DOHH2 (cell line): ENCODE measurements at regions not wholly inside any gene's neighbourhood (a gene's known extent, or its start where the extent isn't known, plus 50 kb on each side); places are given as distances from the start of the nearest gene placed in this dataset.

Experiments used
- H3F3A ChIP-seq: fragments of 200-600 bp; sonication (generic), shearing (Covaris generic); 2 replicates; pipeline ENCODE4 v1.6.0; 2016; ENCODE audit warnings: antibody characterized with exemption, mild to moderate bottlenecking; ENCODE audit not compliant: control insufficient read depth, insufficient read depth
- H3K27ac ChIP-seq: fragments of 200-600 bp; sonication (generic); 2 replicates; pipeline ENCODE4 v1.5.1; 2014; ENCODE audit warnings: low read depth, mild to moderate bottlenecking, low read length, moderate library complexity
- H3K27me3 ChIP-seq: fragments of 200-600 bp; sonication (generic); 2 replicates; pipeline ENCODE4 v1.6.1; 2014; ENCODE audit warnings: mild to moderate bottlenecking, low read length, mixed read lengths; ENCODE audit not compliant: control insufficient read depth
- H3K36me3 ChIP-seq: fragments of 200-600 bp; sonication (generic); 2 replicates; pipeline ENCODE4 v1.6.1; 2014; ENCODE audit warnings: mild to moderate bottlenecking, low read length, moderate library complexity, mixed read lengths; ENCODE audit not compliant: control insufficient read depth
- H3K4me1 ChIP-seq: fragments of 200-600 bp; sonication (generic); 2 replicates; pipeline ENCODE4 v1.6.1; 2014; ENCODE audit warnings: mild to moderate bottlenecking, low read length, mixed read lengths; ENCODE audit not compliant: control insufficient read depth
- H3K4me2 ChIP-seq: fragments of 200-600 bp; sonication (generic); 2 replicates; pipeline ENCODE4 v1.6.0; 2014; ENCODE audit warnings: mild to moderate bottlenecking, low read length, moderate library complexity
- H3K4me3 ChIP-seq: fragments of 200-600 bp; sonication (generic); 2 replicates; pipeline ENCODE4 v1.5.1; 2014; ENCODE audit warnings: mild to moderate bottlenecking, low read length, mixed read lengths
- H3K79me2 ChIP-seq: fragments of 200-600 bp; sonication (generic); 2 replicates; pipeline ENCODE4 v1.6.1; 2014; ENCODE audit warnings: mild to moderate bottlenecking, low read length, mixed read lengths; ENCODE audit not compliant: control insufficient read depth
- H3K9me2 ChIP-seq: fragments of 200-600 bp; sonication (generic); replicated peaks from 2 replicates; pipeline ENCODE4 v1.6.1; 2014; ENCODE audit warnings: mild to moderate bottlenecking, low read length, mixed read lengths; ENCODE audit not compliant: control insufficient read depth
- H3K9me3 ChIP-seq: fragments of 200-600 bp; sonication (generic); 2 replicates; pipeline ENCODE4 v1.6.1; 2014; ENCODE audit warnings: antibody characterized with exemption, low read length, mixed read lengths; ENCODE audit not compliant: control insufficient read depth, insufficient read depth
- H4K20me1 ChIP-seq: fragments of 200-600 bp; sonication (generic); 2 replicates; pipeline ENCODE4 v1.6.0; 2014; ENCODE audit warnings: low read depth, mild to moderate bottlenecking, antibody characterized with exemption, low read length, moderate library complexity; ENCODE audit not compliant: control insufficient read depth, insufficient read depth
- CTCF ChIP-seq: fragments of 200-600 bp; sonication (generic); IDR thresholded peaks from one replicate; pipeline ENCODE4 v1.5.1; 2014; ENCODE audit warnings: antibody characterized with exemption, mild to moderate bottlenecking, low read depth, low read length; ENCODE audit not compliant: poor library complexity, severe bottlenecking
- EZH2phosphoT487 ChIP-seq: fragments of 200-600 bp; sonication (generic); IDR thresholded peaks from 2 replicates; pipeline ENCODE4 v1.6.1; 2017; ENCODE audit warnings: borderline replicate concordance, mild to moderate bottlenecking, antibody characterized with exemption, low read length, moderate library complexity, mixed read lengths

- Histone ChIP-seq H3K9me2 (no peaks in the 10 kb centered on the region), H3K36me3 (no peaks in the 10 kb centered on the region), H3K4me1 (no peaks in the 10 kb centered on the region), H3F3A (no peaks in the 10 kb centered on the region), H3K4me3 (no peak overlapping the region), H3K27ac (no peak overlapping the region), H3K79me2 (no peaks in the 10 kb centered on the region), H3K4me2 (no peak overlapping the region), H3K9me3 (no peaks in the 10 kb centered on the region), H3K27me3 (no peaks in the 10 kb centered on the region), H4K20me1 (no peaks in the 10 kb centered on the region)
- TF ChIP-seq EZH2phosphoT487 = no peak
- no peak for TF ChIP-seq CTCF
Observed at GRCh38 chr3:6180171-6180570, 680.7 kb upstream of the GRM7 start.

- no peaks in the 10 kb centered on the region for H3K9me2 ChIP-seq
- H3K9me3 ChIP-seq = no peaks in the 10 kb centered on the region
- no peaks in the 10 kb centered on the region for H3F3A ChIP-seq
- H3K4me2 ChIP-seq = no peak overlapping the region
- TF ChIP-seq EZH2phosphoT487 = no peak
- no peak for TF ChIP-seq CTCF
- H3K4me1 ChIP-seq = no peaks in the 10 kb centered on the region
- H3K4me3 ChIP-seq = no peak overlapping the region
- no peaks in the 10 kb centered on the region for H4K20me1 ChIP-seq
- no peaks in the 10 kb centered on the region for H3K79me2 ChIP-seq
- no peak overlapping the region for H3K27ac ChIP-seq
- no peaks in the 10 kb centered on the region for H3K36me3 ChIP-seq
- no peaks in the 10 kb centered on the region for H3K27me3 ChIP-seq
Observed at GRCh38 chr3:6182476-6182875, 678.4 kb upstream of the GRM7 start.

GRCh38 chr3:6182909-6183308 lies 678.0 kb upstream of the GRM7 start:
- Histone ChIP-seq H3K36me3 (no peaks in the 10 kb centered on the region), H3K9me2 (no peaks in the 10 kb centered on the region), H3K4me1 (no peaks in the 10 kb centered on the region), H3F3A (no peaks in the 10 kb centered on the region), H3K27me3 (no peaks in the 10 kb centered on the region), H4K20me1 (no peaks in the 10 kb centered on the region), H3K4me2 (no peak overlapping the region), H3K27ac (no peak overlapping the region), H3K4me3 (no peak overlapping the region), H3K9me3 (no peaks in the 10 kb centered on the region), H3K79me2 (no peaks in the 10 kb centered on the region)
- TF ChIP-seq CTCF = no peak
- no peak for TF ChIP-seq EZH2phosphoT487

- H3K9me3 ChIP-seq = no peaks in the 10 kb centered on the region
- no peaks in the 10 kb centered on the region for H3K9me2 ChIP-seq
- no peaks in the 10 kb centered on the region for H4K20me1 ChIP-seq
- no peaks in the 10 kb centered on the region for H3F3A ChIP-seq
- no peak overlapping the region for H3K4me3 ChIP-seq
- no peak overlapping the region for H3K27ac ChIP-seq
- H3K36me3 ChIP-seq = no peaks in the 10 kb centered on the region
- no peak overlapping the region for H3K4me2 ChIP-seq
- no peaks in the 10 kb centered on the region for H3K4me1 ChIP-seq
- H3K79me2 ChIP-seq = no peaks in the 10 kb centered on the region
- no peaks in the 10 kb centered on the region for H3K27me3 ChIP-seq
- TF ChIP-seq EZH2phosphoT487 = no peak
- TF ChIP-seq CTCF = no peak
Observed at GRCh38 chr3:6189384-6189783, 671.5 kb upstream of the GRM7 start.
